Right lobe of liver (tissue), 4 donors: ENCODE measurements at regions not wholly inside any gene's neighbourhood (a gene's known extent, or its start where the extent isn't known, plus 50 kb on each side); places are given as distances from the start of the nearest gene placed in this dataset.

Experiments used
- POLR2A ChIP-seq: fragments of 450-650 bp; IDR thresholded peaks from one replicate; pipeline ENCODE4 v1.6.1; 2017; ENCODE audit warnings: antibody characterized with exemption, mild to moderate bottlenecking
- TF ChIP-seq, protein P1 (sequence below), 4 donors: fragments of 200-600 bp in 3 of 4; fragments of 450-650 bp in 1 of 4; IDR thresholded peaks; one replicate each; pipeline versions ENCODE4 v1.5.1 to v1.8.0; 2016 to 2022; ENCODE audit warnings: antibody characterized with exemption in 4 of 4, mild to moderate bottlenecking in 2 of 4
- donor health status: DM: no; HTN: no; CAD: no.
- donor health status: DM: no; HTN: no; CAD: no.
- donor health status: DM: no; HTN: yes; CAD: no.

- TF ChIP-seq, protein P1, sequence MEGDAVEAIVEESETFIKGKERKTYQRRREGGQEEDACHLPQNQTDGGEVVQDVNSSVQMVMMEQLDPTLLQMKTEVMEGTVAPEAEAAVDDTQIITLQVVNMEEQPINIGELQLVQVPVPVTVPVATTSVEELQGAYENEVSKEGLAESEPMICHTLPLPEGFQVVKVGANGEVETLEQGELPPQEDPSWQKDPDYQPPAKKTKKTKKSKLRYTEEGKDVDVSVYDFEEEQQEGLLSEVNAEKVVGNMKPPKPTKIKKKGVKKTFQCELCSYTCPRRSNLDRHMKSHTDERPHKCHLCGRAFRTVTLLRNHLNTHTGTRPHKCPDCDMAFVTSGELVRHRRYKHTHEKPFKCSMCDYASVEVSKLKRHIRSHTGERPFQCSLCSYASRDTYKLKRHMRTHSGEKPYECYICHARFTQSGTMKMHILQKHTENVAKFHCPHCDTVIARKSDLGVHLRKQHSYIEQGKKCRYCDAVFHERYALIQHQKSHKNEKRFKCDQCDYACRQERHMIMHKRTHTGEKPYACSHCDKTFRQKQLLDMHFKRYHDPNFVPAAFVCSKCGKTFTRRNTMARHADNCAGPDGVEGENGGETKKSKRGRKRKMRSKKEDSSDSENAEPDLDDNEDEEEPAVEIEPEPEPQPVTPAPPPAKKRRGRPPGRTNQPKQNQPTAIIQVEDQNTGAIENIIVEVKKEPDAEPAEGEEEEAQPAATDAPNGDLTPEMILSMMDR (IDR thresholded peaks at IDR 0.05): no peak
- no peak for TF ChIP-seq POLR2A
These were observed 66.9 kb upstream of the PCED1B start for GRCh38 chr12:47012552-47012951.
